Pons (tissue), 1 donor: ENCODE measurements at regions not wholly inside any gene's neighbourhood (a gene's known extent, or its start where the extent isn't known, plus 50 kb on each side); places are given as distances from the start of the nearest gene placed in this dataset.
"Not testable (repeated sequence)": the region's sequence is repeated elsewhere in the genome, so short reads cannot be mapped to it uniquely, and the experiment has no call there.

Source experiments
- DNase-seq: peaks from one replicate; pipeline ENCODE4 v3.0.0-alpha.2; 2016; ENCODE audit warnings: low spot score

- DNase-seq: not testable (repeated sequence)
Measured at GRCh38 chrX:85529141-85529540, 149.7 kb upstream of the POF1B start.

- DNase-seq: no peak
Measured at GRCh38 chrX:85517994-85518718, 138.7 kb upstream of the POF1B start.

DNA sequence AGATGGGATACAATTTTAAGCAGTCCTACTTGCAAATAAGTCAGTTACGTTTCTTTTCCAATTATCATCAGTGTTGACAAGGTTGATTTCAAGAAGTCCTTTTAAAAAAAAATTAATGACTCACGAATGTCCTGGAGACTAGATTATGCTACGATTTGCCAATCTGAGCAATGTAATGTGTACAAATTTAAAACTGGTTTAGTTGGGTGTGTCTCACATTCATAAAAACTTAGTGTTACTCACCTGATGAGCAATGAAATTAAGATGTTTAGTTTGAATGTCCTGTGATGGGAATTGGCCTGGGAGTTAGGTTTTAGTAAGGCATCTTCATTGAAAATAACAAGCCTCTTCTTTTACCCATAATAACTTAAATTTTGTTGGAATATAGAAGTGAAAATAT lies 136.7 kb upstream of the POF1B start:
- no peak for DNase-seq

DNA sequence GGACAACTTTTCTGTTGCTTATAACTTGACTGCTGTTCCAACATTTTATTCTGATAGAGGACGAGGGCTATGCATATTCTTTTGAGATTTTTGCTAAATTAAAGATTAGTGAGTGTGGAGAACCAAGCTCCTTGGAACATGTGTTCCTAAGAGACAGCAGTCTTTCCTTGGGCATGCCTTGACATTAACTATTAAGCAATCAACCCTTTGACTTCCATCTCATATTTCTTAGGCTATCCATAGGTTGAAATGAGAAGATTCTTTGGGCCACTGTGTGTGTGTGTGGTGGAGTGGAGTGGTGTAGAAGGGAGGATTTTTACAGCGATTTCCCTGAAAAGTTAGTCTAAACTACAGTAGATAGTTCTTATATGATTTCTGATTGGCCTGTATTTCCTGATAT lies 127.4 kb upstream of the POF1B start:
- DNase-seq: no peak

- no peak for DNase-seq
Measured at GRCh38 chrX:85505801-85506200, 126.3 kb upstream of the POF1B start.

DNA sequence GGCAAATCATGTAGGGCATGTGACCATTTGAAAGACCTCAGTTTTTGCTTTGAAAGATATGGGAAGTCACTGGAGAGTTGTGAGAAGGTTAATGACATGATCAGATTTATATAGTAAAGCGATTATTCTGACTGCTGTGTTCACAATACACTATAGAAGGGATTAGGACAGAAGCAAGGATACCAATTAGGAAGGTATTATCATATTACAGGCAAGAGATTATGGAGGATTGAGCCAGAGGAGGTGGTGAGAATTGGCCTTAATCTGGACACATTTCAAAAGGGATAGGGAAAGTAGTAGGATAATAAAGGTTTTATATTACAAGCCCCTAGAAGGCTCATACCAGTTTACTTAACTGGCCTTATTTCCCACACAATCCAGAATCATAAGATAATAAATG lies 124.9 kb upstream of the POF1B start:
- DNase-seq: no peak

DNA sequence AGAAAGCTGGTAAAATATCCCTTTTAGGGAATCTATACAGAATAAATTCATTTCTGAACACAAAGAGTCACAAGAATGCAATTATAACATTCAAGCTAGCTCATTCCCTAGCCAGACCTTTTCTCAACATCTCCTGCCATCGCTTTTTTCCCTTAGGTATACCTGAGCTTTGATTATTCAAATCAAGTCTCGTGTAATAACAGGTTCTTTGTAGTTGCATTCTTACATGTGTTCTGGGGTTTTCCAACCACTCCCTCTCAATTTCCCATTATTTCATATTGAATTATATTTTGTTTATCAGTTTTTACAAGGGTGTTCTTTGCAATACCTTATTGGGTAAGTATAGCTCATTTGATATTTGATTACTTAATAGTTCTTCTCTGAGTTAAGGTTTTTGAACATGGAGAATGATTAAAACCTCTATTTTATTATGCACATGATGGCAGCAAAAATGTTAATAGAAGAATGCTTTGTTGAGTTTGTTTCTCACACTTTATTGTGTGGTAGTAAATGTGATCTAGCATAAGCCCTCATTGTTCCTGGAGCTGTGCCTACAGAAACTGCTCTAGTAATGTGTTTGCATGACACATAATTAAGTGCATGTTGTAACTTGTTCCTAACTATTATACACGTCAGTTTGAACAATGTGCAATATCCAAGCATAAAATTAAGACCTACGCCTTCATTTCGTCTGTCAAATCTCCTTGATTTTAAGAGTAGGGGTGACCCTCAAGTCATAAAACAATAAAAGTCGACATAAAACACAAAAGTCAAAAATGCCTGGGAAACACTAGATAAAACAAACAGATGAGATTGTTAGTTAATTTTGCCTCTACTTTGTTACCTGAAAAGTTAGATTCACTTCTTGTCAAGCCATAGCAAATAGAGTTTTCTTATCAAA lies 124.0 kb upstream of the POF1B start:
- DNase-seq: no peak

GRCh38 chrX:85501349-85501748 lies 121.9 kb upstream of the POF1B start:
- DNase-seq: no peak

DNA sequence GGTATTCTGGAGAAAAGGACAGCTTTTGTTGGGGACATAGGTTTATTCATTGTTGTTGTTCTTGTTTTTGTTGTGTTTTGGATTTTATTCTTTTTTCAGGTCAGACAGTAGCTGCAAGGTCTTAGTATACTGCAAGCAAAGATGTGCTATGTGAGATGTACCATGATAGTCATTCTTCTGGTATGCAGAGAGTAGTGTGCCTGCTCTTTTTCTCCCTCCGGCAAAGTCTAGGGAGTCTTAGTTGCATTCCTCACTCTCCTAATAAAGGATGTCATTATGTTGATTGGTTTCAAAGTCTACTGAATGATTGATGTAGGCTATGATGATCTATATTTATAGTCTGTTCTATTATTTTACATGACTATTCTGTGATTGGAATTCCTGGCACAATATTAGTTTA lies 119.9 kb upstream of the POF1B start:
- no peak for DNase-seq

DNA sequence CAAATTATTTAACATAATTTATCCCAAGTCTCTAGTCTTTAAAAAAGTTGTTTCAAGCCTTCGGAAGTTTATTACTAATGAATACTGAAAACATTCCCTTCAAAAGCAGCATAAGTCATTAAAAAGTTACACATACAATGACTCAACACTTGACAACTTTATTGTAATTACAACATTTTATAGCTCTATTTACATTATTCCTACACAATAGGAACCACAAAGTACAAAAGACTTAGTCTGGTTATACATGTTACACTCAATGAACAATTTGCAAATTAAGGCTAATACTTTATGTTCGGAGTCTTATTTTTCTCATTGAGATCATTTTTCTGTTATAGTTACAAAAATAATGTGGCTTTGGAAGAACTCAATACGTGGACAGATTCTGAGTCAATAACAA lies 114.4 kb upstream of the POF1B start:
- no peak for DNase-seq

DNA sequence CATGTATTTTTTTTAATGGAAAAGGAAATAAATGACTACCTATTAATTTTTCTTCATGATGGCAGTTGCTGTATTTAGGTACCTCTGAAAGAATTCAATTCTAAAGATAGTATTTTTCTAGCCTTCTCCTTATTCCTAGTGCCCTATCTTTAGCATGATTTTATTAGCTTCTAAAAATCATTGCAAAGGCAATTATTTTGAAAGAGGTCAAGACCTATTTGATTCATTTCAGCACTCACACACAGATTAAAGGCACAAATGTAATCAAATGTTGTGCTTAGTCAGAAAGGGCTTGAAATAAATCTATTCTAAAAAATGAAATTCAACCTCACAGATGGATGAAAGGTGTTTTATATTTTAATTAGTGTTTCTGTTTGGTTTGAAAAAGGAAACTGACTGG lies 74.8 kb upstream of the POF1B start:
- DNase-seq: no peak

DNA sequence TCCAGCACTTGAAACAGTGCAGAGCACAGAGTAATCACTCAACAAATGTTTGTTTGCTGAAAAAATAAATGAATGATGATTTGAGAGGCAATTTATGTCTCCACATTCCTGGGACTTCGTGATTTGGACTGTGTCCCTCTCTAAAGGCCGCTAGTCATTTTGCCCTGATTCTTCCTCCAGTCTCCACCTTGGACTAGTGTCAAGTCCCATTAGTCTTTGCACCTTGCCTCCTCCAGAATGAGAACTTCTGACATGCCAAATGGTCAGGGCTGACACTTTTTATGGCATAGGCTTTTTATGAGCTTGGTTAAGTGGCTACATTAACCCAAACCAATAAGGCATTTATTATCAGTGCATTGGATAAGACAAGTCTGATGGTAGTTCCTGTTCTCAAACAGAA lies 65.1 kb upstream of the POF1B start:
- DNase-seq: no peak
